ENCODE measurements at regions not wholly inside any gene's neighbourhood (a gene's known extent, or its start where the extent isn't known, plus 50 kb on each side); places are given as distances from the start of the nearest gene placed in this dataset.
"Not testable (repeated sequence)": the region's sequence is repeated elsewhere in the genome, so short reads cannot be mapped to it uniquely, and the experiment has no call there.

DNA sequence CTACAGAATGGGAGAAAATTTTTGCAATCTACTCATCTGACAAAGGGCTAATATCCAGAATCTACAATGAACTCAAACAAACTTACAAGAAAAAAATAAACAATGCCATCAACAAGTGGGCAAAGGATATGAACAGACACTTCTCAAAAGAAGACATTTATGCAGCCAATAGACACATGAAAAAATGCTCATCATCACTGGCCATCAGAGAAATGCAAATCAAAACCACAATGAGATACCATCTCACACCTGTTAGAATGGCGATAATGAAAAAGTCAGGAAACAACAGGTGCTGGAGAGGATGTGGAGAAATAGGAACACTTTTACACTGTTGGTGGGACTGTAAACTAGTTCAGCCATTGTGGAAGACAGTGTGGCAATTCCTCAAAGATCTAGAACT is 60.3 kb upstream of the XAGE2 start:
- H3K23ac ChIP-seq (ENCODE audit: low read length); H2BK5ac ChIP-seq (ENCODE audit: low read length); H2BK15ac ChIP-seq (replicated peaks; ENCODE audit: low read depth); H3K4me1 ChIP-seq (ENCODE audit: control insufficient read depth, low read depth, low read length); H2BK120ac ChIP-seq (ENCODE audit: low read depth, low read length); H3K79me1 ChIP-seq (ENCODE audit: low read length); H3K56ac ChIP-seq (ENCODE audit: low read length); H3K4me2 ChIP-seq (ENCODE audit: low read length); H3K27me3 ChIP-seq (ENCODE audit: insufficient read depth, low read length, poor library complexity); H2AK5ac ChIP-seq (ENCODE audit: low read length); H4K8ac ChIP-seq (ENCODE audit: low read depth, low read length); DNase-seq; H3K4me3 ChIP-seq (ENCODE audit: low read length); H3K18ac ChIP-seq (ENCODE audit: low read length); H3K36me3 ChIP-seq (ENCODE audit: control insufficient read depth, insufficient read depth, low read length); H3K9ac ChIP-seq (ENCODE audit: low read length); H4K5ac ChIP-seq (ENCODE audit: low read length); H3K79me2 ChIP-seq (ENCODE audit: control insufficient read depth, insufficient read depth, low read length); H3K27ac ChIP-seq (ENCODE audit: low read depth, low read length); H3K4ac ChIP-seq (ENCODE audit: low read depth, low read length): not testable (repeated sequence)
- no CpG with 5 or more reads among the region's 1 CpG for WGBS (ENCODE audit: extremely low coverage, insufficient coverage, low lambda C conversion rate)

Data from mesendoderm (in vitro differentiated cells).